HepG2 (cell line): ENCODE measurements at regions not wholly inside any gene's neighbourhood (a gene's known extent, or its start where the extent isn't known, plus 50 kb on each side); places are given as distances from the start of the nearest gene placed in this dataset.

ENCODE experiments used
- ATF2 ChIP-seq: sonication (generic); formaldehyde crosslinking; IDR thresholded peaks from 2 replicates; pipeline ENCODE4 v1.4.0; 2020; ENCODE audit warnings: missing genetic modification reagents
- ATF6 ChIP-seq: sonication (generic); formaldehyde crosslinking; conservative IDR thresholded peaks from 2 replicates; pipeline ENCODE4 v1.4.0; 2020; ENCODE audit warnings: missing genetic modification reagents
- CREM ChIP-seq, 2 experiments: sonication (generic) in 1 of 2; formaldehyde crosslinking in 1 of 2; IDR thresholded peaks; 2 replicates each; pipeline versions ENCODE4 v1.4.0 to v1.6.1; 2016 to 2020; ENCODE audit warnings: antibody characterized with exemption in 1 of 2, mild to moderate bottlenecking in 1 of 2, missing genetic modification reagents in 1 of 2
- EP300 ChIP-seq, 3 experiments: sonication (generic) in 1 of 3; formaldehyde crosslinking in 1 of 3; IDR thresholded peaks; 2 replicates each; pipeline versions ENCODE4 v1.5.1 to v1.6.1; 2011 to 2020; ENCODE audit warnings: low read depth in 2 of 3, low read length in 2 of 3, borderline replicate concordance in 1 of 3, improper control_type of control experiment in 1 of 3, mild to moderate bottlenecking in 1 of 3, missing genetic modification reagents in 1 of 3, moderate library complexity in 1 of 3
- ETV6 ChIP-seq: sonication (generic); formaldehyde crosslinking; conservative IDR thresholded peaks from 2 replicates; pipeline ENCODE4 v1.4.0; 2020; ENCODE audit warnings: missing genetic modification reagents
- GABPB1 ChIP-seq: IDR thresholded peaks from 2 replicates; pipeline ENCODE4 v1.6.1; 2016; ENCODE audit warnings: mild to moderate bottlenecking, missing genetic modification reagents, moderate library complexity, missing compliant biosample characterization
- HHEX ChIP-seq: IDR thresholded peaks from 2 replicates; pipeline ENCODE4 v1.6.1; 2016; ENCODE audit warnings: control low read depth
- HOXA9 ChIP-seq: sonication (generic); formaldehyde crosslinking; IDR thresholded peaks from 2 replicates; pipeline ENCODE4 v1.8.1; 2022; ENCODE audit warnings: missing genetic modification reagents, mild to moderate bottlenecking, moderate library complexity, borderline replicate concordance
- MEIS2 ChIP-seq: sonication (generic); formaldehyde crosslinking; IDR thresholded peaks from 2 replicates; pipeline ENCODE4 v1.9.0; 2021; ENCODE audit warnings: mild to moderate bottlenecking, missing genetic modification reagents
- MXD1 ChIP-seq: sonication (generic); formaldehyde crosslinking; IDR thresholded peaks from 2 replicates; pipeline ENCODE4 v1.4.0; 2020; ENCODE audit warnings: mild to moderate bottlenecking, missing genetic modification reagents
- NCOA5 ChIP-seq: sonication (generic); formaldehyde crosslinking; IDR thresholded peaks from 2 replicates; pipeline ENCODE4 v1.4.0; 2020; ENCODE audit warnings: missing genetic modification reagents
- RFX5 ChIP-seq: IDR thresholded peaks from 2 replicates; pipeline ENCODE4 v1.6.1; 2011; ENCODE audit warnings: low read depth, low read length, improper control_type of control experiment
- SETDB1 ChIP-seq: sonication (generic); formaldehyde crosslinking; IDR thresholded peaks from 2 replicates; pipeline ENCODE4 v1.5.1; 2020; ENCODE audit warnings: missing genetic modification reagents, mild to moderate bottlenecking, borderline replicate concordance
- ZBTB3 ChIP-seq: sonication (generic); formaldehyde crosslinking; IDR thresholded peaks from 2 replicates; pipeline ENCODE4 v1.4.0; 2020; ENCODE audit warnings: low read depth, mild to moderate bottlenecking, moderate library complexity, missing genetic modification reagents, borderline replicate concordance
- ZFP82 ChIP-seq: sonication (generic); formaldehyde crosslinking; IDR thresholded peaks from 2 replicates; pipeline ENCODE4 v1.5.1; 2020; ENCODE audit warnings: mild to moderate bottlenecking, missing genetic modification reagents, borderline replicate concordance
- ZNF138 ChIP-seq: sonication (generic); formaldehyde crosslinking; IDR thresholded peaks from 2 replicates; pipeline ENCODE4 v1.5.0; 2020; ENCODE audit warnings: mild to moderate bottlenecking, low read depth, missing genetic modification reagents
- ZNF224 ChIP-seq: sonication (generic); formaldehyde crosslinking; IDR thresholded peaks from 2 replicates; pipeline ENCODE4 v1.5.0; 2020; ENCODE audit warnings: mild to moderate bottlenecking, missing genetic modification reagents
- ZNF280D ChIP-seq: sonication (generic); formaldehyde crosslinking; IDR thresholded peaks from 2 replicates; pipeline ENCODE4 v1.5.1; 2020; ENCODE audit warnings: mild to moderate bottlenecking, missing genetic modification reagents
- ZNF589 ChIP-seq: sonication (generic); formaldehyde crosslinking; conservative IDR thresholded peaks from 2 replicates; pipeline ENCODE4 v1.8.0; 2022; ENCODE audit warnings: mild to moderate bottlenecking, moderate library complexity, missing genetic modification reagents
- ZSCAN31 ChIP-seq: sonication (generic); formaldehyde crosslinking; IDR thresholded peaks from 2 replicates; pipeline ENCODE4 v1.5.0; 2020; ENCODE audit warnings: low read depth, mild to moderate bottlenecking, missing genetic modification reagents

- 0 out of 2 replicates have a peak, but pooled peaks have one; percentile 38 for TF ChIP-seq ZNF280D
- no peak for TF ChIP-seq SETDB1
- no peak for TF ChIP-seq HHEX (CRISPR knock-in tag)
- peak; percentile 78; the same call in 1 of the 2 replicates for TF ChIP-seq ZFP82
- TF ChIP-seq GABPB1 (CRISPR knock-in tag), result peak; percentile 88
- peak; percentile 77; the same call in 1 of the 2 replicates for TF ChIP-seq ZNF589 (CRISPR knock-in tag)
- TF ChIP-seq MEIS2 (CRISPR knock-in tag), result peak; percentile 8; the same call in 1 of the 2 replicates
- TF ChIP-seq ZNF224, result no peak
- no peak for TF ChIP-seq CREM (IDR thresholded peaks at IDR 0.05)
- TF ChIP-seq CREM (CRISPR knock-in tag; IDR thresholded peaks at IDR 0.05), result no peak
- TF ChIP-seq EP300 (IDR thresholded peaks at IDR 0.05; ENCODE audit: low read depth in 2 of 2, low read length in 2 of 2), result no peak
- TF ChIP-seq EP300 (CRISPR knock-in tag; IDR thresholded peaks at IDR 0.05; ENCODE audit: borderline replicate concordance), result no peak
- no peak for TF ChIP-seq NCOA5 (CRISPR knock-in tag)
- TF ChIP-seq ATF2 (CRISPR knock-in tag), result 0 out of 2 replicates have a peak, but pooled peaks have one; percentile 44
- peak; percentile 6; the same call in 1 of the 2 replicates for TF ChIP-seq MXD1 (CRISPR knock-in tag)
- TF ChIP-seq ZBTB3 (CRISPR knock-in tag), result peak; percentile 34; the same call in 1 of the 2 replicates
- TF ChIP-seq ETV6 (CRISPR knock-in tag), result no peak
- TF ChIP-seq ZSCAN31 (CRISPR knock-in tag), result peak; percentile 40; the same call in 1 of the 2 replicates
- TF ChIP-seq ATF6 (CRISPR knock-in tag), result no peak
- no peak for TF ChIP-seq ZNF138 (CRISPR knock-in tag)
- TF ChIP-seq HOXA9 (CRISPR knock-in tag), result 0 out of 2 replicates have a peak, but pooled peaks have one; percentile 63
- no peak for TF ChIP-seq RFX5
These were observed 132.9 kb upstream of the MGAT5 start (continued) for GRCh38 chr2:134120733-134121630.
